ENCODE measurements at regions not wholly inside any gene's neighbourhood (a gene's known extent, or its start where the extent isn't known, plus 50 kb on each side); places are given as distances from the start of the nearest gene placed in this dataset.

DNA sequence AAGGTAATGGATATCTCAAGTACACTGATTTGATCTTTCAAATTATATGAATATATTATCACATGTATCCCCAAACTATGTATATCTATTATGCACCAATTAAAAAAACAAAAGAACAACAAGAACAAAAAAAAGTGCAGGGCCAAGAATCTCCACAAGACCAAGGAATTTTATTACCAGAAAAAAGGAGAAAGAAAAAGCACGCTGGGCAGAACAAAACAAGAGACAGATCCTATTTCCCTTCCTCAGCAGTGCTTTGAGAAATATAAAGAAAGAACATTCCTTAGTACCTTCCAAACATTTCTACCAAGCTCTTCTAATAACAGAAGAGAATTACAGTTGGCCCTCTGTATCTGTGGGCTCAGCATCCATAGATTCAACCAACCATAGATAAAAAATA is 144.7 kb upstream of the CREB1 start:
- H3K27me3 ChIP-seq, result no peaks in the 10 kb centered on the region
- no peaks in the 10 kb centered on the region for H4K20me1 ChIP-seq (ENCODE audit: insufficient read depth, poor library complexity, severe bottlenecking)
- H3K79me2 ChIP-seq, result no peaks in the 10 kb centered on the region
- DNase-seq (ENCODE audit: low spot score), result no peak
- H3K4me1 ChIP-seq (ENCODE audit: insufficient read depth), result no peaks in the 10 kb centered on the region
- no peak overlapping the region for H3K4me2 ChIP-seq
- no peaks in the 10 kb centered on the region for H3K9me2 ChIP-seq (replicated peaks; ENCODE audit: insufficient read depth)
- no peak overlapping the region for H2AFZ ChIP-seq
- no peak for TF ChIP-seq EZH2phosphoT487 (IDR thresholded peaks at IDR 0.05; ENCODE audit: low read depth, severe bottlenecking, unreplicated experiment)
- TF ChIP-seq, protein P1, sequence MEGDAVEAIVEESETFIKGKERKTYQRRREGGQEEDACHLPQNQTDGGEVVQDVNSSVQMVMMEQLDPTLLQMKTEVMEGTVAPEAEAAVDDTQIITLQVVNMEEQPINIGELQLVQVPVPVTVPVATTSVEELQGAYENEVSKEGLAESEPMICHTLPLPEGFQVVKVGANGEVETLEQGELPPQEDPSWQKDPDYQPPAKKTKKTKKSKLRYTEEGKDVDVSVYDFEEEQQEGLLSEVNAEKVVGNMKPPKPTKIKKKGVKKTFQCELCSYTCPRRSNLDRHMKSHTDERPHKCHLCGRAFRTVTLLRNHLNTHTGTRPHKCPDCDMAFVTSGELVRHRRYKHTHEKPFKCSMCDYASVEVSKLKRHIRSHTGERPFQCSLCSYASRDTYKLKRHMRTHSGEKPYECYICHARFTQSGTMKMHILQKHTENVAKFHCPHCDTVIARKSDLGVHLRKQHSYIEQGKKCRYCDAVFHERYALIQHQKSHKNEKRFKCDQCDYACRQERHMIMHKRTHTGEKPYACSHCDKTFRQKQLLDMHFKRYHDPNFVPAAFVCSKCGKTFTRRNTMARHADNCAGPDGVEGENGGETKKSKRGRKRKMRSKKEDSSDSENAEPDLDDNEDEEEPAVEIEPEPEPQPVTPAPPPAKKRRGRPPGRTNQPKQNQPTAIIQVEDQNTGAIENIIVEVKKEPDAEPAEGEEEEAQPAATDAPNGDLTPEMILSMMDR (IDR thresholded peaks at IDR 0.05; ENCODE audit: poor library complexity), result no peak
- TF ChIP-seq EZH2 (IDR thresholded peaks at IDR 0.05; ENCODE audit: borderline replicate concordance), result no peak
- H3K4me3 ChIP-seq, result no peak overlapping the region
- WGBS (ENCODE audit: low lambda C conversion rate, missing lambda C conversion rate), result 71% methylated on average over 1 of the region's 1 CpG
- H3K36me3 ChIP-seq (replicated peaks; ENCODE audit: insufficient read depth, low read depth), result no peaks in the 10 kb centered on the region
- H3K9me3 ChIP-seq (ENCODE audit: low read depth), result peaks cover 3% of the 10 kb centered on the region
- no peak overlapping the region for H3K27ac ChIP-seq

DNA sequence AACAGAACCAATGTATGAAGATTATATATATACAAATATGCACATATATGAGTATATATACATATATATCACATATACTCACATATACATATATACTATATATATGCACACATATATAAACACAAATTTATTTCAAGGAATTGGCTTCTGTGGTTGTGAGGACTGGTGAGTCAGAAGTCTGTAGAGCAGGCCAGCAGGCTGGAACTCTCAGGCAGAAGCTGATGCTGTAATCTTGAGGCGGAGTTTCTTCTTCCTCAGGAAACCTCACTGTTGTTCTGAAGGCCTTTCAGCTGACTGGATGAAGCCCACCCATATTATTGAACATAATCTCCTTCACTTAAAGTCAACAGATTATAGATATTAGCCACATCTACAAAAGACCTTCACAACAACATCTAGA is 143.9 kb upstream of the CREB1 start:
- Histone ChIP-seq H3K4me3 (no peak overlapping the region), H3K4me1 (ENCODE audit: insufficient read depth) (no peaks in the 10 kb centered on the region), H4K20me1 (ENCODE audit: insufficient read depth, poor library complexity, severe bottlenecking) (no peaks in the 10 kb centered on the region), H3K4me2 (no peak overlapping the region), H3K79me2 (no peaks in the 10 kb centered on the region), H3K27ac (no peak overlapping the region), H3K9me2 (replicated peaks; ENCODE audit: insufficient read depth) (no peaks in the 10 kb centered on the region), H2AFZ (no peak overlapping the region), H3K36me3 (replicated peaks; ENCODE audit: insufficient read depth, low read depth) (no peaks in the 10 kb centered on the region), H3K27me3 (no peaks in the 10 kb centered on the region), H3K9me3 (ENCODE audit: low read depth) (peaks cover 3% of the 10 kb centered on the region)
- no peak for DNase-seq (ENCODE audit: low spot score)
- 96% methylated on average over 1 of the region's 1 CpG for WGBS (ENCODE audit: low lambda C conversion rate, missing lambda C conversion rate)
- TF ChIP-seq EZH2phosphoT487 (IDR thresholded peaks at IDR 0.05; ENCODE audit: low read depth, severe bottlenecking, unreplicated experiment) (no peak), EZH2 (IDR thresholded peaks at IDR 0.05; ENCODE audit: borderline replicate concordance) (no peak)
- TF ChIP-seq, protein P1 (IDR thresholded peaks at IDR 0.05; ENCODE audit: poor library complexity), result no peak

GRCh38 chr2:207387001-207387571 is 142.7 kb upstream of the CREB1 start:
- H3K36me3 ChIP-seq (replicated peaks; ENCODE audit: insufficient read depth, low read depth), result no peaks in the 10 kb centered on the region
- no peaks in the 10 kb centered on the region for H3K27me3 ChIP-seq
- 88% methylated on average over 3 of the region's 3 CpGs for WGBS (ENCODE audit: low lambda C conversion rate, missing lambda C conversion rate)
- TF ChIP-seq, protein P1 (IDR thresholded peaks at IDR 0.05; ENCODE audit: poor library complexity), result no peak
- TF ChIP-seq EZH2phosphoT487 (IDR thresholded peaks at IDR 0.05; ENCODE audit: low read depth, severe bottlenecking, unreplicated experiment), result no peak
- TF ChIP-seq EZH2 (IDR thresholded peaks at IDR 0.05; ENCODE audit: borderline replicate concordance), result no peak
- H4K20me1 ChIP-seq (ENCODE audit: insufficient read depth, poor library complexity, severe bottlenecking), result no peaks in the 10 kb centered on the region
- no peaks in the 10 kb centered on the region for H3K9me2 ChIP-seq (replicated peaks; ENCODE audit: insufficient read depth)
- H3K27ac ChIP-seq, result no peak overlapping the region
- H3K79me2 ChIP-seq, result no peaks in the 10 kb centered on the region
- H3K4me1 ChIP-seq (ENCODE audit: insufficient read depth), result no peaks in the 10 kb centered on the region
- no peak overlapping the region for H3K4me3 ChIP-seq
- no peak overlapping the region for H3K4me2 ChIP-seq
- DNase-seq (ENCODE audit: low spot score), result no peak
- no peak overlapping the region for H2AFZ ChIP-seq
- H3K9me3 ChIP-seq (ENCODE audit: low read depth), result peaks cover 3% of the 10 kb centered on the region
